ENCODE measurements at regions not wholly inside any gene's neighbourhood (a gene's known extent, or its start where the extent isn't known, plus 50 kb on each side); places are given as distances from the start of the nearest gene placed in this dataset.

GRCh38 chr4:36394352-36394903 lies 113.0 kb downstream of the DTHD1 start:
- in situ Hi-C loops (cut with HindIII; ENCODE audit: low pct_unique_long_range_greater_than_20kb, low sequenced_read_pairs) = no loop called here
- no peak for DNase-seq (ENCODE audit: low read depth, low spot score)

- peak; percentile 48 for DNase-seq (ENCODE audit: low read depth, low spot score)
- in situ Hi-C loops (cut with HindIII; ENCODE audit: low pct_unique_long_range_greater_than_20kb, low sequenced_read_pairs) = no loop called here
Observed at GRCh38 chr4:36399762-36400353, 118.4 kb downstream of the DTHD1 start.

GRCh38 chr4:36402008-36402758 lies 120.8 kb downstream of the DTHD1 start:
- no peak for DNase-seq (ENCODE audit: low read depth, low spot score)
- in situ Hi-C loops (cut with HindIII; ENCODE audit: low pct_unique_long_range_greater_than_20kb, low sequenced_read_pairs) = no loop called here

GRCh38 chr4:36411338-36411737 lies 129.9 kb downstream of the DTHD1 start:
- DNase-seq (ENCODE audit: low read depth, low spot score) = no peak
- in situ Hi-C loops (cut with HindIII; ENCODE audit: low pct_unique_long_range_greater_than_20kb, low sequenced_read_pairs) = no loop called here

- in situ Hi-C loops (cut with HindIII; ENCODE audit: low pct_unique_long_range_greater_than_20kb, low sequenced_read_pairs) = no loop called here
- DNase-seq (ENCODE audit: low read depth, low spot score) = peak; percentile 14
Observed at GRCh38 chr4:36414248-36414647, 132.8 kb downstream of the DTHD1 start.

- in situ Hi-C loops (cut with HindIII; ENCODE audit: low pct_unique_long_range_greater_than_20kb, low sequenced_read_pairs) = no loop called here
- DNase-seq (ENCODE audit: low read depth, low spot score) = no peak
Observed at GRCh38 chr4:36417146-36417545, 135.7 kb downstream of the DTHD1 start.

GRCh38 chr4:36420111-36420679 lies 138.8 kb downstream of the DTHD1 start:
- in situ Hi-C loops (cut with HindIII; ENCODE audit: low pct_unique_long_range_greater_than_20kb, low sequenced_read_pairs) = no loop called here
- DNase-seq (ENCODE audit: low read depth, low spot score) = no peak

GRCh38 chr4:36422607-36423006 lies 141.2 kb downstream of the DTHD1 start:
- in situ Hi-C loops (cut with HindIII; ENCODE audit: low pct_unique_long_range_greater_than_20kb, low sequenced_read_pairs) = no loop called here
- DNase-seq (ENCODE audit: low read depth, low spot score) = no peak

GRCh38 chr4:36426741-36427140 lies 145.3 kb downstream of the DTHD1 start:
- in situ Hi-C loops (cut with HindIII; ENCODE audit: low pct_unique_long_range_greater_than_20kb, low sequenced_read_pairs) = no loop called here
- peak; percentile 56 for DNase-seq (ENCODE audit: low read depth, low spot score)

- in situ Hi-C loops (cut with HindIII; ENCODE audit: low pct_unique_long_range_greater_than_20kb, low sequenced_read_pairs) = no loop called here
- no peak for DNase-seq (ENCODE audit: low read depth, low spot score)
Observed at GRCh38 chr4:36427696-36428095, 146.3 kb downstream of the DTHD1 start.

- in situ Hi-C loops (cut with HindIII; ENCODE audit: low pct_unique_long_range_greater_than_20kb, low sequenced_read_pairs) = no loop called here
- no peak for DNase-seq (ENCODE audit: low read depth, low spot score)
Observed at GRCh38 chr4:36432586-36432985, 151.2 kb downstream of the DTHD1 start.

- no peak for DNase-seq (ENCODE audit: low read depth, low spot score)
Observed at GRCh38 chr4:36439556-36439955, 158.1 kb downstream of the DTHD1 start.

GRCh38 chr4:36445480-36445879 lies 164.1 kb downstream of the DTHD1 start:
- no peak for DNase-seq (ENCODE audit: low read depth, low spot score)
- in situ Hi-C loops (cut with HindIII; ENCODE audit: low pct_unique_long_range_greater_than_20kb, low sequenced_read_pairs) = no loop called here

More at GRCh38 chr4:36439556-36439955, 158.1 kb downstream of the DTHD1 start:
- in situ Hi-C loops (cut with HindIII; ENCODE audit: low pct_unique_long_range_greater_than_20kb, low sequenced_read_pairs) = no loop called here

GRCh38 chr4:36446275-36446674 lies 164.9 kb downstream of the DTHD1 start:
- DNase-seq (ENCODE audit: low read depth, low spot score) = no peak
- in situ Hi-C loops (cut with HindIII; ENCODE audit: low pct_unique_long_range_greater_than_20kb, low sequenced_read_pairs) = no loop called here

- no peak for DNase-seq (ENCODE audit: low read depth, low spot score)
- in situ Hi-C loops (cut with HindIII; ENCODE audit: low pct_unique_long_range_greater_than_20kb, low sequenced_read_pairs) = no loop called here
Observed at GRCh38 chr4:36461344-36461743, 179.9 kb downstream of the DTHD1 start.

- no peak for DNase-seq (ENCODE audit: low read depth, low spot score)
- in situ Hi-C loops (cut with HindIII; ENCODE audit: low pct_unique_long_range_greater_than_20kb, low sequenced_read_pairs) = no loop called here
Observed at GRCh38 chr4:36467670-36468069, 186.3 kb downstream of the DTHD1 start.

- in situ Hi-C loops (cut with HindIII; ENCODE audit: low pct_unique_long_range_greater_than_20kb, low sequenced_read_pairs) = no loop called here
- DNase-seq (ENCODE audit: low read depth, low spot score) = no peak
Observed at GRCh38 chr4:36471903-36472302, 190.5 kb downstream of the DTHD1 start.

- in situ Hi-C loops (cut with HindIII; ENCODE audit: low pct_unique_long_range_greater_than_20kb, low sequenced_read_pairs) = no loop called here
- DNase-seq (ENCODE audit: low read depth, low spot score) = no peak
Observed at GRCh38 chr4:36476135-36476534, 194.7 kb downstream of the DTHD1 start.

GRCh38 chr4:36477861-36478260 lies 196.4 kb downstream of the DTHD1 start:
- in situ Hi-C loops (cut with HindIII; ENCODE audit: low pct_unique_long_range_greater_than_20kb, low sequenced_read_pairs) = no loop called here
- no peak for DNase-seq (ENCODE audit: low read depth, low spot score)

Data from SK-MEL-5 (cell line).